ENCODE measurements at regions not wholly inside any gene's neighbourhood (a gene's known extent, or its start where the extent isn't known, plus 50 kb on each side); places are given as distances from the start of the nearest gene placed in this dataset.

DNA sequence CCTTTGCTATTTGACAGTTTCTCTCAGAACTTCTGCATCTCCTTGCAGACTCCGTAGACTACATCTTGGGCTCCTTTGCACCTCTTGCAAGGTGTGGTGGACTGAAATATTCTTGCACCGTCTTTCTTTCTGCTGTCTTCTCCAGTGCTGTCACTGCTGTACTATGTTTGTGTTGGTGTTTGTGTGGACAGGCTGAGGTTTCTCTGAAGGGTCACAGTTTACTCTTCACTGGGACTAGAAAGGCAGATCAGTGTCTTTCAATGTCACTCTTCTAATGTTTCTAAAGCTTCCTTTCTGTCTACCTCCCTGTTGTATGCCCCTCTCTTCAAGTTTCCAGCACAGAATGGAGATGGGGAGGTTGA is 410.0 kb upstream of the CD180 start:
- no peak overlapping the region for H3K4me3 ChIP-seq (ENCODE audit: low read depth, low read length)
- no peak for DNase-seq (ENCODE audit: low read depth)
- in situ Hi-C loops (cut with HindIII; ENCODE audit: low sequenced_read_pairs), result no loop called here
- TF ChIP-seq, protein P1, sequence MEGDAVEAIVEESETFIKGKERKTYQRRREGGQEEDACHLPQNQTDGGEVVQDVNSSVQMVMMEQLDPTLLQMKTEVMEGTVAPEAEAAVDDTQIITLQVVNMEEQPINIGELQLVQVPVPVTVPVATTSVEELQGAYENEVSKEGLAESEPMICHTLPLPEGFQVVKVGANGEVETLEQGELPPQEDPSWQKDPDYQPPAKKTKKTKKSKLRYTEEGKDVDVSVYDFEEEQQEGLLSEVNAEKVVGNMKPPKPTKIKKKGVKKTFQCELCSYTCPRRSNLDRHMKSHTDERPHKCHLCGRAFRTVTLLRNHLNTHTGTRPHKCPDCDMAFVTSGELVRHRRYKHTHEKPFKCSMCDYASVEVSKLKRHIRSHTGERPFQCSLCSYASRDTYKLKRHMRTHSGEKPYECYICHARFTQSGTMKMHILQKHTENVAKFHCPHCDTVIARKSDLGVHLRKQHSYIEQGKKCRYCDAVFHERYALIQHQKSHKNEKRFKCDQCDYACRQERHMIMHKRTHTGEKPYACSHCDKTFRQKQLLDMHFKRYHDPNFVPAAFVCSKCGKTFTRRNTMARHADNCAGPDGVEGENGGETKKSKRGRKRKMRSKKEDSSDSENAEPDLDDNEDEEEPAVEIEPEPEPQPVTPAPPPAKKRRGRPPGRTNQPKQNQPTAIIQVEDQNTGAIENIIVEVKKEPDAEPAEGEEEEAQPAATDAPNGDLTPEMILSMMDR (IDR thresholded peaks at IDR 0.05; ENCODE audit: low read depth, low read length, missing control alignments), result no peak

GRCh38 chr5:67605730-67606585 is 409.4 kb upstream of the CD180 start:
- no peak for DNase-seq (ENCODE audit: low read depth)
- H3K4me3 ChIP-seq (ENCODE audit: low read depth, low read length), result no peak overlapping the region
- in situ Hi-C loops (cut with HindIII; ENCODE audit: low sequenced_read_pairs), result no loop called here
- TF ChIP-seq, protein P1 (IDR thresholded peaks at IDR 0.05; ENCODE audit: low read depth, low read length, missing control alignments), result no peak

DNA sequence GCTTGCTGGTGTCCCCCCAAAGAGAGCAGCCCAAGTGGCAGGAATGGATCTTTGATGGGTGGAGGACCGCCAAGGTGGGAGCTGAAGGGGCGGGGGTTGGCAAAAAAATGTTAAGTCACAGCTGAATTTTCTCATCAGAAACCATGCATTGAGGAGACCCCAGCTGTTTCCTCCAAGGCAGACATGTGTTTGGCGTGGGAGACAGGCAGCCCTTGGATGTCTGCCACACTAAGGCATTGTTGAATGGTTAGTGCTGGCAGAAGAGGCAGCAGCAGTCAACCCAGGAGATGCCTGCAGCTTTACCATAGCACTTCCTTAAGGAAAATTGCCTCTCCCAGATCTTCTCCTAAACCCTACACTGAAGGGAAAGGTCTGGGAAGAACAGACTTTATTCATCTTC is 394.9 kb upstream of the CD180 start:
- TF ChIP-seq, protein P1 (IDR thresholded peaks at IDR 0.05; ENCODE audit: low read depth, low read length, missing control alignments), result no peak
- DNase-seq (ENCODE audit: low read depth), result no peak
- H3K4me3 ChIP-seq (ENCODE audit: low read depth, low read length), result no peak overlapping the region
- in situ Hi-C loops (cut with HindIII; ENCODE audit: low sequenced_read_pairs), result no loop called here

- in situ Hi-C loops (cut with HindIII; ENCODE audit: low sequenced_read_pairs), result no loop called here
- no peak for DNase-seq (ENCODE audit: low read depth)
- no peak overlapping the region for H3K4me3 ChIP-seq (ENCODE audit: low read depth, low read length)
- TF ChIP-seq, protein P1 (IDR thresholded peaks at IDR 0.05; ENCODE audit: low read depth, low read length, missing control alignments), result no peak
Measured at GRCh38 chr5:67588389-67588788, 391.8 kb upstream of the CD180 start.

DNA sequence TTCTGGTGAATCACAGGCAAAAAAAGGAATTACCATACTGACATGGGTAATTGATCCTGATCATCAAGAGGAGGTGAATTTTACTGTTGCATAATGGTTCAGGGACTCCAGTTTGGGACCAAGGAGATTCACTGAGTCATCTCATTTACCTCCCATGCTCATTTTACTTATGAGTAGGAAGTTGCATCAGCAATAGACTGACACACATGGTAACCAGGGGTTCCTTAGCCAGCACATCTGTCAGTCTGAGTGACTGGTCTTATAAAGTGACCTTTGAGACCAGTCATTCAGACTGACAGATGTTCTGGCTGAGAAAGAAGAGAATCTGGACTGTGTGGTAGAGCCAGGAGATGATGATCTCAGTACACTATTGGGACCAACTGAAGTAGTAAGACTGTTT is 384.6 kb upstream of the CD180 start:
- in situ Hi-C loops (cut with HindIII; ENCODE audit: low sequenced_read_pairs), result no loop called here
- no peak overlapping the region for H3K4me3 ChIP-seq (ENCODE audit: low read depth, low read length)
- TF ChIP-seq, protein P1 (IDR thresholded peaks at IDR 0.05; ENCODE audit: low read depth, low read length, missing control alignments), result no peak
- DNase-seq (ENCODE audit: low read depth), result no peak

DNA sequence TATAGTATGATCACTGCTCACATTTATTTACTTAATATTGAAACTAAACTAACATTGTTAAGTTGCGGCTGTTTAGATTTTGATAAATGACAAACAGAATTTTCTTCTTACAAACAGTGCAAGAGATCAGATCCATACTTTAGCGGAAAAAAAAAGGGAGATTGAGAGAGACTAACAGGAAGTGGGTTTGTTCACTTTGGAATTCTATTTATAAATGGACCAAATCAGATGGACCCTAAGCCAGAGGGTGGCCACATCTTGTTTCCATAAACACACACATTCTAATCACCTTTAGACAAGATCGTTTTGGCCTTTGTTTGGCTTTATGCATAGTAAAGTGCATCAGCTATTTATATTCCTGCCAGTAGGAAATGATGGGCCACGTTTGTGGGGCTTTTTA is 381.4 kb upstream of the CD180 start:
- H3K4me3 ChIP-seq (ENCODE audit: low read depth, low read length), result no peak overlapping the region
- TF ChIP-seq, protein P1 (IDR thresholded peaks at IDR 0.05; ENCODE audit: low read depth, low read length, missing control alignments), result no peak
- in situ Hi-C loops (cut with HindIII; ENCODE audit: low sequenced_read_pairs), result no loop called here
- no peak for DNase-seq (ENCODE audit: low read depth)
